B cell (primary cell): ENCODE measurements at regions not wholly inside any gene's neighbourhood (a gene's known extent, or its start where the extent isn't known, plus 50 kb on each side); places are given as distances from the start of the nearest gene placed in this dataset.

Experiments
- EZH2 ChIP-seq: IDR thresholded peaks from 2 replicates; pipeline ENCODE4 v1.6.1; 2012; ENCODE audit warnings: borderline replicate concordance, low read depth, mild to moderate bottlenecking, moderate library complexity, low read length; ENCODE audit not compliant: insufficient read depth, poor library complexity, severe bottlenecking
- TF ChIP-seq, protein P1 (sequence below): fragments of 200-600 bp; IDR thresholded peaks from one replicate; pipeline ENCODE4 v1.8.0; 2022; ENCODE audit warnings: antibody characterized with exemption, mild to moderate bottlenecking

DNA sequence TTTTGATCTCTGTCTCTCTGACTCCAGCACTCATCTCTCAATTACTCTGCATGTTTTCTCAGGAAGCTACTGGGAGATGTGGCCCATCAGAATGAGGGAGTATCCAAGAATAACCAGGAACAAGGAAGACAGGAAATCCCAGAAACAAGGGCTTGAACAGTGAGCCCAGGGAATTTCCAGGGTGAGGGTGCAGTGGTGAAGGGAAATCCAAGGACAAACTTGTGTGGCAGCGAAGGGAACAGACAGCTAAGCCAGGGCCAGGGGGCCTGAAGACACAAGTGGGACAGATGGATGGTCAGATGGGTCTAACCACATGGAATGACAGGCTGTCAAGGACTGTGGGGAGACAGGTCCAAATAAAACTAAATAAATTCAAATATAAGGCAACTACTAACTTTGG lies 121.8 kb upstream of the ERRFI1 start:
- TF ChIP-seq, protein P1, sequence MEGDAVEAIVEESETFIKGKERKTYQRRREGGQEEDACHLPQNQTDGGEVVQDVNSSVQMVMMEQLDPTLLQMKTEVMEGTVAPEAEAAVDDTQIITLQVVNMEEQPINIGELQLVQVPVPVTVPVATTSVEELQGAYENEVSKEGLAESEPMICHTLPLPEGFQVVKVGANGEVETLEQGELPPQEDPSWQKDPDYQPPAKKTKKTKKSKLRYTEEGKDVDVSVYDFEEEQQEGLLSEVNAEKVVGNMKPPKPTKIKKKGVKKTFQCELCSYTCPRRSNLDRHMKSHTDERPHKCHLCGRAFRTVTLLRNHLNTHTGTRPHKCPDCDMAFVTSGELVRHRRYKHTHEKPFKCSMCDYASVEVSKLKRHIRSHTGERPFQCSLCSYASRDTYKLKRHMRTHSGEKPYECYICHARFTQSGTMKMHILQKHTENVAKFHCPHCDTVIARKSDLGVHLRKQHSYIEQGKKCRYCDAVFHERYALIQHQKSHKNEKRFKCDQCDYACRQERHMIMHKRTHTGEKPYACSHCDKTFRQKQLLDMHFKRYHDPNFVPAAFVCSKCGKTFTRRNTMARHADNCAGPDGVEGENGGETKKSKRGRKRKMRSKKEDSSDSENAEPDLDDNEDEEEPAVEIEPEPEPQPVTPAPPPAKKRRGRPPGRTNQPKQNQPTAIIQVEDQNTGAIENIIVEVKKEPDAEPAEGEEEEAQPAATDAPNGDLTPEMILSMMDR = no peak
- TF ChIP-seq EZH2 = no peak
